Kidney epithelial cell (primary cell): ENCODE measurements at regions not wholly inside any gene's neighbourhood (a gene's known extent, or its start where the extent isn't known, plus 50 kb on each side); places are given as distances from the start of the nearest gene placed in this dataset.

Experiments used
- DNase-seq: peaks from one replicate; pipeline ENCODE4 v3.0.0-alpha.2; 2010; ENCODE audit warnings: low read depth
- H3K27me3 ChIP-seq: 2 replicates; pipeline ENCODE4 v1.6.0; 2011; ENCODE audit warnings: low read length; ENCODE audit not compliant: control insufficient read depth, insufficient read depth
- H3K36me3 ChIP-seq: 2 replicates; pipeline ENCODE4 v1.5.1; 2011; ENCODE audit warnings: low read length; ENCODE audit not compliant: control insufficient read depth, insufficient read depth
- H3K4me3 ChIP-seq: 2 replicates; pipeline ENCODE4 v1.5.1; 2011; ENCODE audit warnings: low read depth, mild to moderate bottlenecking, control low read depth, low read length
- TF ChIP-seq, protein P1 (sequence below): IDR thresholded peaks from 2 replicates; pipeline ENCODE4 v1.5.1; 2011; ENCODE audit warnings: mild to moderate bottlenecking, moderate library complexity, low read length, control low read depth, inconsistent platforms; ENCODE audit not compliant: insufficient read depth, poor library complexity, severe bottlenecking

DNA sequence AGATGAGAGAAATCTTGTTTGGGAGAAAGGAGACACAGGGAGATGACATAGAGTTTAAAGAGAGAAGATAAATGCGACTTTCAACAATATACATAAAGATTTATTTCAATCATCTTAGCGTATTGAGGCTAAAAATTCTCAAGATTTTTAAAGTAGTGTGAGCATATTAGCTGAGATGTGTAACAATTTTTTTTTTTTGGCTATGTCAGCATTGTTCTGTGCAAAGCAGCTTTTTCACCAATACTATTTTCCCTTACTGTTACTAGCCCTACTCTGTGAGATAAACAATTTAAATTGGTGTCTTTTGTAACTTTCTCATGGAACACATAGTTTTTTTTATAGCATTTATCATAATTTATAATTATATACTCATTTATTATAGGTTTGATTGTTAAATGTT lies 185.2 kb upstream of the ZNF385D start:
- Histone ChIP-seq H3K27me3 (no peaks in the 10 kb centered on the region), H3K4me3 (no peak overlapping the region), H3K36me3 (no peaks in the 10 kb centered on the region)
- TF ChIP-seq, protein P1, sequence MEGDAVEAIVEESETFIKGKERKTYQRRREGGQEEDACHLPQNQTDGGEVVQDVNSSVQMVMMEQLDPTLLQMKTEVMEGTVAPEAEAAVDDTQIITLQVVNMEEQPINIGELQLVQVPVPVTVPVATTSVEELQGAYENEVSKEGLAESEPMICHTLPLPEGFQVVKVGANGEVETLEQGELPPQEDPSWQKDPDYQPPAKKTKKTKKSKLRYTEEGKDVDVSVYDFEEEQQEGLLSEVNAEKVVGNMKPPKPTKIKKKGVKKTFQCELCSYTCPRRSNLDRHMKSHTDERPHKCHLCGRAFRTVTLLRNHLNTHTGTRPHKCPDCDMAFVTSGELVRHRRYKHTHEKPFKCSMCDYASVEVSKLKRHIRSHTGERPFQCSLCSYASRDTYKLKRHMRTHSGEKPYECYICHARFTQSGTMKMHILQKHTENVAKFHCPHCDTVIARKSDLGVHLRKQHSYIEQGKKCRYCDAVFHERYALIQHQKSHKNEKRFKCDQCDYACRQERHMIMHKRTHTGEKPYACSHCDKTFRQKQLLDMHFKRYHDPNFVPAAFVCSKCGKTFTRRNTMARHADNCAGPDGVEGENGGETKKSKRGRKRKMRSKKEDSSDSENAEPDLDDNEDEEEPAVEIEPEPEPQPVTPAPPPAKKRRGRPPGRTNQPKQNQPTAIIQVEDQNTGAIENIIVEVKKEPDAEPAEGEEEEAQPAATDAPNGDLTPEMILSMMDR = no peak
- no peak for DNase-seq

DNA sequence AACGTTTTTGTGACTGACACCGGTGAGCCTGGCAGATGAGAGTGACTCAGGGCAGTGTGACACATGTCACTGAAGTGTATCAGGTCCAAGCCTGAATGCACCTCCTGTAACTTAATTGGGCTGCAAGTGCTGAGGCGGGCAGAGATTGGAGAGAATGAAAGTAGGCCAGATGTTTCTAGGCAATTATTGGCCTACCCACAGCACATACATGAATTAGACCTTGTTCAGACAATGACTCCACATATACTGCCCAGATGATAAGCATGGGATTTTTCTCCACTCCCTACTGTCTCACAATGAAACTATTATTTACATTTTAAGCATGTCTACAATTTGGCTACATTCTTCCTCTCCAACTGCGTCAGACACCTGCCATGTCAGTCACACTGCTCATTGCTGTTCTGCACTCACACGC lies 187.3 kb upstream of the ZNF385D start:
- Histone ChIP-seq H3K4me3 (no peak overlapping the region), H3K27me3 (no peaks in the 10 kb centered on the region), H3K36me3 (no peaks in the 10 kb centered on the region)
- TF ChIP-seq, protein P1 = no peak
- no peak for DNase-seq

DNA sequence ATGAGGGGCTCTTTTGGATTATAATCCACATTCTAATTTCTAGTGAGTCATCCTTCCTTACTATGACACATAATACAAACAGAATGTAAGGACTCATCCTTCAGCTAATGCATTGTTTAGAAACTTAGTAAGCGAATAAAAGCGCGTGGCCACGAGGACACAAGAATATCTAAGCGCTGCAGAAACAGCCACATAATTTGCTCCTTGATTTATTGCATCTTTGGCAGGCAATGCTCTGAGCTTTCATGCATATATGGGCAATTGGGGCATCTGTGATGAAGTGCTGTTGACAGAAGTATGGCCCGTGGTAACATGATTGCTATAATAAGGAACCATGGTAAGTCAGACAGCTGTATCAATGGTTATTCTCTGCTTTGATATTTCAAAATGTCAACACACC lies 191.3 kb upstream of the ZNF385D start:
- Histone ChIP-seq H3K27me3 (no peaks in the 10 kb centered on the region), H3K4me3 (no peak overlapping the region), H3K36me3 (no peaks in the 10 kb centered on the region)
- no peak for DNase-seq
- TF ChIP-seq, protein P1 = no peak

DNA sequence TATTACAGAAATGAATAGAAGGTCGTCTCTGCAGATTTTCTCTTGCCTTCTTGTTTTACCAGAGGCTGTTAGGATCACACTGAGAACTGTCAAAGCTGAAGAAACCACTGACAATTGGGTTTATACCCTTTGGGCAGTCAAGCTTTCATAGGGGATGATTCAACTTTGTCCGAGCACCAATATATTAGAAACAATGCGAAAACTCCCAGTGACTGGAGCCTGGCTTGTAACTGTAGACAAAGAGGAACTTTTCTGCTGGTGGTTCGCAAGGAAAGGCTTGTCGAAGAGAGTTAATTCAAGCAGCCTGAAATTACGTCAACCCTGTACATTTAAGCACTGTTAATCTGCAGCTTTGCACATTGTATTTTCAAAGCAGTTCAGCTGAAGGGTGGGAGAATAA lies 193.2 kb upstream of the ZNF385D start:
- H3K4me3 ChIP-seq = no peak overlapping the region
- TF ChIP-seq, protein P1 = no peak
- no peaks in the 10 kb centered on the region for H3K36me3 ChIP-seq
- DNase-seq = no peak
- no peaks in the 10 kb centered on the region for H3K27me3 ChIP-seq

DNA sequence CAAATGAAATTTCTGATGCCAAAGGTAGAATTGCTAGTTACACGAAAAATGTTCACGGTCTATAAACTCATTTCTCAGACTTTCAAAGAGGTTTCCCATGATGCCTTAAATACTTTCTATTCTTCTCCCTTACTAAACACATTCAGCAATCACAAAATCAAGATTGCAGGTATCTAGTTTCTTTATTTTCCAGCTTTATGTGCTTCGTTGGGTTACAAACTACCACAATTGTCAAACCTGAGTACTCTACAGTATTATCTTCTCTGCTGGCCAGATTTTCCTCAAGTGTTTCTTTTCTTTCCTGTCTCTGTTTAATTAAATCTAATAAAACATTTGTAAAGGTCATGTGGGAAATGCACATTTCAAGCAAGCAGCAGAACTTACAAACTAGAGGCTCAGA lies 201.8 kb upstream of the ZNF385D start:
- no peak overlapping the region for H3K4me3 ChIP-seq
- no peak for DNase-seq
- no peaks in the 10 kb centered on the region for H3K27me3 ChIP-seq
- H3K36me3 ChIP-seq = no peaks in the 10 kb centered on the region
- TF ChIP-seq, protein P1 = no peak

DNA sequence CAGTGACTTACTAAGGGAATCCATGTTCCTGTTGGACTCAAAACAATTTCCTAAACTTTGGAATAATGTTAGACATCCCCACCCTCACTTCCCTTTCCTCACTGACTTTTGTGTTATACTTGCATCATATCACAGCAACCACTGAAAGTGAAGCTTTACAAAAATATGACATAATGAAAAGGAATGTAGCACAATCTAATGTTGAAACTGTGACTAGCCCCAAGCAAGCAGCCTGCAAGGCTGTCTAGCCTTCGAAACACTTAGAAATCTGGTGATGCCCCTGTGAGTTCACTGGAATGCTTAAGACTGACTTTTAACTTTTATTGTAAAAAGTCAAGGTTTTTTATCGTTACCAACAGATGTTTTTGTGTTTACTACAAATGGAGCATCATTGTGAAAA lies 203.7 kb upstream of the ZNF385D start:
- H3K27me3 ChIP-seq = no peaks in the 10 kb centered on the region
- no peak for DNase-seq

More for the DNA sequence above, 203.7 kb upstream of the ZNF385D start:
- no peak overlapping the region for H3K4me3 ChIP-seq
- H3K36me3 ChIP-seq = no peaks in the 10 kb centered on the region
- TF ChIP-seq, protein P1 = no peak
